Fibroblast of lung (primary cell): ENCODE measurements at regions not wholly inside any gene's neighbourhood (a gene's known extent, or its start where the extent isn't known, plus 50 kb on each side); places are given as distances from the start of the nearest gene placed in this dataset.

ENCODE experiments used
- CTCF ChIP-seq, 2 donors: IDR thresholded peaks in 1 of 2; conservative IDR thresholded peaks in 1 of 2; 1 replicate in 1 of 2; 2 replicates in 1 of 2; pipeline ENCODE4 v1.5.1; 2011 to 2012; ENCODE audit warnings: low read length in 2 of 2, control low read depth in 1 of 2, inconsistent platforms in 1 of 2, low read depth in 1 of 2, mild to moderate bottlenecking in 1 of 2
- EZH2 ChIP-seq: IDR thresholded peaks from 2 replicates; pipeline ENCODE4 v1.5.1; 2012; ENCODE audit warnings: low read length, control low read depth, mild to moderate bottlenecking; ENCODE audit errors: missing control alignments

- TF ChIP-seq CTCF (conservative IDR thresholded peaks at IDR 0.05 in 1 of 2, IDR thresholded peaks at IDR 0.05 in 1 of 2; ENCODE audit: low read depth in 1 of 2, low read length in 2 of 2) (no peak), EZH2 (no peak)
Observed at GRCh38 chr1:98232678-98233077, 311.8 kb upstream of the DPYD start.
